D721Med (cell line): ENCODE measurements at regions not wholly inside any gene's neighbourhood (a gene's known extent, or its start where the extent isn't known, plus 50 kb on each side); places are given as distances from the start of the nearest gene placed in this dataset.

Source experiments
- DNase-seq: peaks from one replicate; pipeline ENCODE4 v3.0.0; 2011; ENCODE audit warnings: low spot score; ENCODE audit not compliant: insufficient read length
- FAIRE-seq: peaks from 2 replicates; lab custom pipeline; 2011; peaks lifted over from hg19 to GRCh38; lab: Jason Lieb, UNC
- TF ChIP-seq, protein P1 (sequence below): IDR thresholded peaks from 2 replicates; pipeline ENCODE4 v1.5.1; 2012; ENCODE audit warnings: mild to moderate bottlenecking, control low read depth; ENCODE audit not compliant: insufficient read depth; ENCODE audit errors: missing control alignments

DNA sequence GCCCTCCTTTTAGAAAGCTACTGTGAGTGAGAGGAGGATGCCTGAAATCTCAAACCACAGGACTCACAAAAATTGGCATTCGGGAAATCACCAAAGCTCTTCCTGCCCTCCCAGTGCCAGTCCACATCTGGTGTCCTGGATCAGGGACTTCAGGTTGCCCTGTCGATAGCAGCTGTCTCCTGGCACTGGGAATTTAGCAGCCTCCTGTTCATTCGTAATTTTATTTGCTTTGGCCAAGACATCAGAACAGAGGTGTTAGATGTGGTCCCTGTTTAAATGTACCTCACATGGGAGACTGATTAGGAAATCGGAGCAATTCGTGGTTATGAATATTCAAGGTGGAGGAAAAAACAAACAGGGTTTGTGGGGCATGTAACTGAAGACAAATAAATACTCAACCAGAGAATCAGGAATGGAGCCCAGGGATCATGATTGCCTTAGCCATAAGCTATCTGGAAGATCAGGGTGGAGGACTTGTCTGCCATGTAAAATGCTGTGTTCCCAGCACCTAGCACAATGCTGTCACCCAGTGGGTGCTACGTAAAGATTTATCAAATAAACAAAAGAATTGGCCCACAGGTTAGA is 265.2 kb upstream of the PROK2 start:
- TF ChIP-seq, protein P1, sequence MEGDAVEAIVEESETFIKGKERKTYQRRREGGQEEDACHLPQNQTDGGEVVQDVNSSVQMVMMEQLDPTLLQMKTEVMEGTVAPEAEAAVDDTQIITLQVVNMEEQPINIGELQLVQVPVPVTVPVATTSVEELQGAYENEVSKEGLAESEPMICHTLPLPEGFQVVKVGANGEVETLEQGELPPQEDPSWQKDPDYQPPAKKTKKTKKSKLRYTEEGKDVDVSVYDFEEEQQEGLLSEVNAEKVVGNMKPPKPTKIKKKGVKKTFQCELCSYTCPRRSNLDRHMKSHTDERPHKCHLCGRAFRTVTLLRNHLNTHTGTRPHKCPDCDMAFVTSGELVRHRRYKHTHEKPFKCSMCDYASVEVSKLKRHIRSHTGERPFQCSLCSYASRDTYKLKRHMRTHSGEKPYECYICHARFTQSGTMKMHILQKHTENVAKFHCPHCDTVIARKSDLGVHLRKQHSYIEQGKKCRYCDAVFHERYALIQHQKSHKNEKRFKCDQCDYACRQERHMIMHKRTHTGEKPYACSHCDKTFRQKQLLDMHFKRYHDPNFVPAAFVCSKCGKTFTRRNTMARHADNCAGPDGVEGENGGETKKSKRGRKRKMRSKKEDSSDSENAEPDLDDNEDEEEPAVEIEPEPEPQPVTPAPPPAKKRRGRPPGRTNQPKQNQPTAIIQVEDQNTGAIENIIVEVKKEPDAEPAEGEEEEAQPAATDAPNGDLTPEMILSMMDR, result no peak
- DNase-seq, result no peak
- FAIRE-seq, result no peak

DNA sequence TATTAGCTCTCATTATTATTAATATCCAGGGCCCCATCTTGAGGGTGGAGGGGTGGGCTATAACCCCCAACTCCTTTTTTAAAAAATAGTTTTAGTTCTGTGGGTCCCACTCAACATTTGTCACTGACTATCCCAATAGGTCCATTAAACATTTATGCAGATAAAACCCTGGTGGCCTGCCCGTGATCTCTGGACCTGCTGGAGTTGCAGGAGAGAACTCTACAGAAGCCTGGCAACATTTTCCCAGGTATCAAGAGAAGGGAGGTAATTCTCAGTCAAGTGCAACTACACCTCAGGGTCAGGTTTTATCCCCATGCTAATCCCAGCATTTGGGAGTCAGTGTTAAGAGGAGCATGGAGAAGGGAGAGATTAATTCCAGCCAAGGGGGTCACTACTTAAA is 264.4 kb upstream of the PROK2 start:
- TF ChIP-seq, protein P1, result no peak
- FAIRE-seq, result no peak
- DNase-seq, result no peak

DNA sequence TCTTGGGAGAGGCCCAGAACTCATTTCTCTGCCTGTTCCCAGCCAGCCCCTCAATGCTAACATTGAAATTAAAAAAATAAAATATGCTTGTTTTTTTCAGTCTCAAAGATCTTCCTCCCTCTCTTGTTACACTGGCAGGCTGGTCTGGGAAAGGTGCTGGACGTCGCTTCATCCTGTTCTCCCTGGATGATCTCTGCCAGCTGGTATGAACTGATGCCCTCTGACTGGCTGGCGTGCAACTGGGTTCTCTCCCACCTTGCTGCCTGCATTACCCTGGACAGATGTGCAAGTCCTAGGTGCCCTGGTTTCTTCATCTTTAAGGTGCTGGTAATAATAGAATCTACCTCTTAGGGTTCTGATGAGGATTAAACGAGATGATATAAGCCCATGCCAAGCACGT is 263.9 kb upstream of the PROK2 start:
- FAIRE-seq (no peak), DNase-seq (no peak)
- TF ChIP-seq, protein P1, result no peak

DNA sequence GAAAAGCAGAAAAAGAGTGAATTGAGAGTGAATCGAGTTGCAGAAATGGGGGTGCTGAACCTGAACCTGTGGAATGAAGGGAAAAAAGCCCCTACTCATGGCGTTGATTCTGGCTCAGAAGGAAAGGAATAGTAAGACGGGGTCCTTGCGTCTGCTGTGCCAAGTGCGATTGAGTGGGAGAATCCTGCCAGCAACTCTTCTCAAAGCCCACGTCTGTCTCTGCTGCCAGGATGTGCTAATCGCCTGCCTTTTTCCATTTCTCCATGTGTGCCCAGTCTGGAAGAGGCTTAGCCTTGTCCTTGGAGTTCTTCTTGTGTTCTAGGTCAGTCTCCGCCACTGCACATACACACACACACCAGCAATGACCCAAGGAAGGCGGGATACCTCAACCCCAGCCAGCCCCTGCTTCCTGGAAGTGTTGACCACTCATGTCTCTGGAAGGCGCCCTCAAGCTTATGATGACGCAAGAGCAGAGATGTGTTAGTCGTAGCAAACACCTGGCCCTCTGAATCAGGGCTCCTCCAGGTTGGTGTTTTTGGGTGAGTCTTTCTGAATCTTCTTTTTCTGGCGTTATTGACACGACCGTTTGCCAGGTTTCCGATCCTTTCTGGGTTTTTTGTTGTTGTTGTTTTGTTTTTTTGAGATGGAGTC is 262.4 kb upstream of the PROK2 start:
- TF ChIP-seq, protein P1, result no peak
- FAIRE-seq, result no peak
- DNase-seq, result no peak

DNA sequence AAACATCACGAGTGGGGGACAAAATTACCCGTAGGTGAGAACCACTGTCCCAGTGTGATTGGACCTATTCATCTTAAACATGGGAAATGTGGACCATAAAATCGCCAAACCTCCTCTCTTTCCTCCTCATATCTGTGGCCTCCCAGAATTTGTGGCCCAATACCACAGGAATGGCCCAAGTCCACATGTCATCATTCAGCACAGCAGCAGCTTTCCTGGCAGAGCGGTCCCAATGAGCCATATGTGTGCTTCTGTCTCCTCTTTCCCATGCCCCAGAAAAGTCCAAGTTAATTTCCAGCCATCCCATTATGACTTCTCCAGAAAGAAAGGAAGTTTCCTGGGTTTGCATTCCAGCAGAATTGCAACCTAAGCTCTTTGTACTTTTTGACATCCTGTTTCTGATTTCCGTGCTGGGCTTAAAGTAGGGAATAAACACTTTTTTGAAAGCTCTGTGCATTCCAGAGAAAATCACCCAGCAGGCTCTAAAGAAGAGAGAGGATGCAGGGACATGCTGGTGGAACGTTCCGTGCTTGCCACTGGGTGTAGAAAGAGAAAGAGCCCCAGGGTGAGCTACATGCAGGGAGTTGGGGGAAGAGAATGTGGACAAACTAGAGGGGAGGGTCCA is 259.4 kb upstream of the PROK2 start:
- FAIRE-seq, result no peak
- DNase-seq, result no peak
- TF ChIP-seq, protein P1, result no peak

DNA sequence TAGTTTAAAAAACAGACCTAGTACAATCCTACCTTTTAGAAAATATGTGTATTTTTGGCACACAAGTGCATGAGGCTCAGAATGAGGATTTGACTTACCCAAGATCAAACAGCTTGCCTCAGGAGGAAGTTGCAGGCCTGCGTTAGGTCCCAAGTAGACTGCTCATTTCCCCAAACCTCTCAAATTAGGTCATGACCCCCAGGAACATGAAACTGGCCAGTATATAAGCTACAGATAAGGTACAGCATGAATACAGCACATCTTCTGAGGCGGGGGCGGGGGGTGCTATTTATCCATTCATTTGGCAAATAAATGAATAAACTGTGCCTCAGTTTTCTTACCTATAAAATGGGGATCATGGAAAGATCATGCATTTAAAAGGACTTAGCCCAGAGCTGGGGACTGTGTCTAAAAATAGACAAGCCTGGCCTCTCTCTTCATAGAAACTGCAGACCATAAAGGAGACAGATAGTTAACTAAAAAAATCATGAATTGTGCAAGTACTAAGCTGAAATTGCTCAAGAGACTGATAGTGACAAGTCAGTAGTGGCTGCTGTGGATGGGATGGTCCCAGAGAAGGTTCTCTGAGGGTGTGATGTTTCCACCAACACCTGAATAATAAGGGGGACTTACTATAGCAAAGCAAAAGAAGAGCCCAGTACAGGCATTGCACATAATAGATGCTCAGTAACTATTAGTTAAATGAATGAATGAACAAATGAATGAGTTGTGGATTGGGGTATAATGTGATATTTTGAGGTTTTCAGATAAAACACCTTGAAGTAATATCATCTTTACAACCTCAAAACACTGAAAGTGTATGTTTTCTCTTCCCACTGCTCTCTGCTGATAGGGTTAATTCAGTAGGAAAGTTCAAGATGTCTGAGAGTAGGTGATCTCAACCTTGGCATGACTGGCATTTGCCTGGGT is 258.5 kb upstream of the PROK2 start:
- TF ChIP-seq, protein P1, result no peak
- DNase-seq, result no peak
- no peak for FAIRE-seq
